HFFc6 (cell line): ENCODE measurements at regions not wholly inside any gene's neighbourhood (a gene's known extent, or its start where the extent isn't known, plus 50 kb on each side); places are given as distances from the start of the nearest gene placed in this dataset.

ENCODE experiments used
- DNase-seq: peaks from one replicate; pipeline ENCODE4 v3.0.0-alpha.2; 2018
- H3K27ac Mint-ChIP-seq: 2 replicates; pipeline ENCODE4 v1.8.0; 2020; ENCODE audit warnings: mild to moderate bottlenecking, mixed read lengths
- H3K27me3 Mint-ChIP-seq: 2 replicates; pipeline ENCODE4 v1.8.0; 2021; ENCODE audit warnings: mild to moderate bottlenecking, moderate library complexity, mixed read lengths; ENCODE audit not compliant: insufficient read depth
- H3K36me3 Mint-ChIP-seq: 2 replicates; pipeline ENCODE4 v1.8.0; 2021; ENCODE audit warnings: low read depth, mixed read lengths
- H3K4me1 Mint-ChIP-seq: 2 replicates; pipeline ENCODE4 v1.8.0; 2020; ENCODE audit warnings: low read depth, mixed read lengths
- H3K4me3 Mint-ChIP-seq: 2 replicates; pipeline ENCODE4 v1.8.0; 2020; ENCODE audit warnings: mild to moderate bottlenecking, moderate library complexity, mixed read lengths
- H3K9me3 Mint-ChIP-seq: 2 replicates; pipeline ENCODE4 v1.8.0; 2020; ENCODE audit warnings: mild to moderate bottlenecking, mixed read lengths
- CTCF ChIP-seq: fragments of 200-600 bp; sonication (generic); IDR thresholded peaks from 2 replicates; pipeline ENCODE4 v1.5.0; 2021; ENCODE audit warnings: antibody characterized with exemption, mild to moderate bottlenecking

GRCh38 chr5:60141119-60141518 lies 247.6 kb upstream of the PDE4D start:
- no peak for DNase-seq
- Mint-ChIP-seq H3K9me3 (peaks cover 9% of the 10 kb centered on the region; the same call in 1 of the 2 replicates), H3K27me3 (no peaks in the 10 kb centered on the region)

GRCh38 chr5:60136841-60137240 lies 243.3 kb upstream of the PDE4D start:
- TF ChIP-seq CTCF = no peak
- no peak for DNase-seq
- H3K4me1 Mint-ChIP-seq = no peaks in the 10 kb centered on the region
- H3K27ac Mint-ChIP-seq = no peak overlapping the region
- no peak overlapping the region for H3K4me3 Mint-ChIP-seq
- H3K9me3 Mint-ChIP-seq = peaks cover 9% of the 10 kb centered on the region; the same call in 1 of the 2 replicates
- H3K27me3 Mint-ChIP-seq = no peaks in the 10 kb centered on the region
- H3K36me3 Mint-ChIP-seq = no peaks in the 10 kb centered on the region

More at GRCh38 chr5:60141119-60141518, 247.6 kb upstream of the PDE4D start:
- no peak overlapping the region for H3K4me3 Mint-ChIP-seq
- no peak overlapping the region for H3K27ac Mint-ChIP-seq
- no peak for TF ChIP-seq CTCF
- H3K4me1 Mint-ChIP-seq = no peaks in the 10 kb centered on the region
- no peaks in the 10 kb centered on the region for H3K36me3 Mint-ChIP-seq

GRCh38 chr5:60131504-60131903 lies 238.0 kb upstream of the PDE4D start:
- TF ChIP-seq CTCF = no peak
- H3K9me3 Mint-ChIP-seq = peaks cover 7% of the 10 kb centered on the region
- H3K27me3 Mint-ChIP-seq = peaks cover 1% of the 10 kb centered on the region; the same call in 1 of the 2 replicates
- no peaks in the 10 kb centered on the region for H3K4me1 Mint-ChIP-seq
- no peak for DNase-seq
- no peaks in the 10 kb centered on the region for H3K36me3 Mint-ChIP-seq
- H3K27ac Mint-ChIP-seq = no peak overlapping the region
- no peak overlapping the region for H3K4me3 Mint-ChIP-seq

GRCh38 chr5:60125636-60126035 lies 232.1 kb upstream of the PDE4D start:
- Mint-ChIP-seq H3K9me3 (peaks cover 14% of the 10 kb centered on the region), H3K27me3 (peaks cover 3% of the 10 kb centered on the region; the same call in 1 of the 2 replicates), H3K36me3 (no peaks in the 10 kb centered on the region), H3K4me1 (no peaks in the 10 kb centered on the region), H3K27ac (no peak overlapping the region), H3K4me3 (no peak overlapping the region)
- no peak for TF ChIP-seq CTCF
- DNase-seq = no peak

GRCh38 chr5:60102961-60103693 lies 209.6 kb upstream of the PDE4D start:
- H3K27me3 Mint-ChIP-seq = no peaks in the 10 kb centered on the region; the same call in 1 of the 2 replicates
- H3K27ac Mint-ChIP-seq = no peak overlapping the region
- H3K9me3 Mint-ChIP-seq = peaks cover 37% of the 10 kb centered on the region
- no peaks in the 10 kb centered on the region for H3K36me3 Mint-ChIP-seq
- no peak for TF ChIP-seq CTCF
- no peaks in the 10 kb centered on the region for H3K4me1 Mint-ChIP-seq
- DNase-seq = no peak
- H3K4me3 Mint-ChIP-seq = no peak overlapping the region
